Mesothelial cell of epicardium (in vitro differentiated cells): ENCODE measurements at regions not wholly inside any gene's neighbourhood (a gene's known extent, or its start where the extent isn't known, plus 50 kb on each side); places are given as distances from the start of the nearest gene placed in this dataset.
"Not testable (repeated sequence)": the region's sequence is repeated elsewhere in the genome, so short reads cannot be mapped to it uniquely, and the experiment has no call there.

Source experiments
- DNase-seq, 2 experiments: peaks; one replicate each; pipeline ENCODE4 v3.0.0; 2021; ENCODE audit warnings: low spot score in 2 of 2; ENCODE audit not compliant: unreplicated experiment in 2 of 2
- H3K27ac Mint-ChIP-seq: 2 replicates; pipeline ENCODE4 v1.8.0; 2021; ENCODE audit warnings: mixed read lengths
- H3K27me3 Mint-ChIP-seq: 2 replicates; pipeline ENCODE4 v1.8.0; 2021; ENCODE audit warnings: low read depth, mixed read lengths
- H3K36me3 Mint-ChIP-seq: 2 replicates; pipeline ENCODE4 v1.8.0; 2021; ENCODE audit warnings: mixed read lengths
- H3K4me1 Mint-ChIP-seq: 2 replicates; pipeline ENCODE4 v1.8.0; 2021; ENCODE audit warnings: mixed read lengths
- H3K4me3 Mint-ChIP-seq: 2 replicates; pipeline ENCODE4 v1.8.0; 2021; ENCODE audit warnings: mild to moderate bottlenecking, moderate library complexity, mixed read lengths
- H3K9me3 Mint-ChIP-seq: 2 replicates; pipeline ENCODE4 v1.8.0; 2021; ENCODE audit warnings: mixed read lengths
- TF ChIP-seq, protein P1 (sequence below): fragments of 200-600 bp; sonication (generic); IDR thresholded peaks from one replicate; pipeline ENCODE4 v1.5.0; 2021; ENCODE audit warnings: antibody characterized with exemption; ENCODE audit not compliant: unreplicated experiment

DNA sequence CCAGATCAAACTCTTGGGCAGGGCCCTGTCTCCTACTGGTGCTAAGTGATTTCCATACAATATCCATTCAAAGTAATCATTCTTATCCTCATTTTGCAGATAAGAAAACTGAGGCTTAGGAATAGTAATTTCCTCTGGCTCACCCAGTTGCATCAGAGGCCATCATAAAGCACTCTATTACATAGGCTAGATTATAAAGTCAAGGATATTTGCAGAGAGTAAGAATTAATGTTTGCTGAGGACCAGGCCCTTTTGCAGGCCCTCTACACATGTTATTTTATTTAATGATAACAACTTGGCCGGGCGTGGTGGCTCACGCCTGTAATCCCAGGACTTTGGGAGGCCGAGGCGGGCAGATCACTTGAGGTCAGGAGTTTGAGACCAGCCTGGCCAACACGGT lies 316.8 kb downstream of the ZNF674 start:
- TF ChIP-seq, protein P1, sequence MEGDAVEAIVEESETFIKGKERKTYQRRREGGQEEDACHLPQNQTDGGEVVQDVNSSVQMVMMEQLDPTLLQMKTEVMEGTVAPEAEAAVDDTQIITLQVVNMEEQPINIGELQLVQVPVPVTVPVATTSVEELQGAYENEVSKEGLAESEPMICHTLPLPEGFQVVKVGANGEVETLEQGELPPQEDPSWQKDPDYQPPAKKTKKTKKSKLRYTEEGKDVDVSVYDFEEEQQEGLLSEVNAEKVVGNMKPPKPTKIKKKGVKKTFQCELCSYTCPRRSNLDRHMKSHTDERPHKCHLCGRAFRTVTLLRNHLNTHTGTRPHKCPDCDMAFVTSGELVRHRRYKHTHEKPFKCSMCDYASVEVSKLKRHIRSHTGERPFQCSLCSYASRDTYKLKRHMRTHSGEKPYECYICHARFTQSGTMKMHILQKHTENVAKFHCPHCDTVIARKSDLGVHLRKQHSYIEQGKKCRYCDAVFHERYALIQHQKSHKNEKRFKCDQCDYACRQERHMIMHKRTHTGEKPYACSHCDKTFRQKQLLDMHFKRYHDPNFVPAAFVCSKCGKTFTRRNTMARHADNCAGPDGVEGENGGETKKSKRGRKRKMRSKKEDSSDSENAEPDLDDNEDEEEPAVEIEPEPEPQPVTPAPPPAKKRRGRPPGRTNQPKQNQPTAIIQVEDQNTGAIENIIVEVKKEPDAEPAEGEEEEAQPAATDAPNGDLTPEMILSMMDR: no peak
- Mint-ChIP-seq H3K9me3 (peaks cover 60% of the 10 kb centered on the region), H3K36me3 (no peaks in the 10 kb centered on the region), H3K27me3 (no peaks in the 10 kb centered on the region), H3K4me3 (no peak overlapping the region), H3K4me1 (no peaks in the 10 kb centered on the region), H3K27ac (no peak overlapping the region)
- no peak for DNase-seq

DNA sequence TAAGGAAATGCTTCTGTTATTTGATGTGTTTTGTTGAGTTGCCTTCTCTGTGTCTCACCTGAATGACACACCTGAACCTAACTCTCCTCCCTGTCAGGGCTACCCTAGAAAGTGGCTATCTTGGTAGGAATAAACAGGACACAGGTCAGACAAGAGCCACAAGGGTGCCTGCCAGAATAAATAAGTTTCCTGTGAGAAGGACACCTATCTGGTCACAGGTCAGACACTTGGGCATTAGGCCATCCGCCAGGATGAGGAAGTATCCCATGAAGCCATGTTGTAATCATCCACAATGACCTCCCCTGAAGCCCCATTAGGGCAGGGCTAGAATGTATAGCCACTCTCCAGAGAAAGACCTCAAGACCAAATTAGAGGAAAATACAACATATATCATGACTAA lies 318.8 kb downstream of the ZNF674 start:
- Mint-ChIP-seq H3K36me3 (no peaks in the 10 kb centered on the region), H3K4me1 (no peaks in the 10 kb centered on the region), H3K27me3 (no peaks in the 10 kb centered on the region), H3K4me3 (no peak overlapping the region), H3K9me3 (peaks cover 56% of the 10 kb centered on the region), H3K27ac (no peak overlapping the region)
- no peak for DNase-seq
- TF ChIP-seq, protein P1: no peak

- not testable (repeated sequence) for H3K36me3 Mint-ChIP-seq, H3K4me1 Mint-ChIP-seq, H3K27me3 Mint-ChIP-seq, H3K4me3 Mint-ChIP-seq, DNase-seq, H3K27ac Mint-ChIP-seq
- H3K9me3 Mint-ChIP-seq: peaks cover 46% of the 10 kb centered on the region
Observed at GRCh38 chrX:46223499-46223898, 321.7 kb downstream of the ZNF674 start.

DNA sequence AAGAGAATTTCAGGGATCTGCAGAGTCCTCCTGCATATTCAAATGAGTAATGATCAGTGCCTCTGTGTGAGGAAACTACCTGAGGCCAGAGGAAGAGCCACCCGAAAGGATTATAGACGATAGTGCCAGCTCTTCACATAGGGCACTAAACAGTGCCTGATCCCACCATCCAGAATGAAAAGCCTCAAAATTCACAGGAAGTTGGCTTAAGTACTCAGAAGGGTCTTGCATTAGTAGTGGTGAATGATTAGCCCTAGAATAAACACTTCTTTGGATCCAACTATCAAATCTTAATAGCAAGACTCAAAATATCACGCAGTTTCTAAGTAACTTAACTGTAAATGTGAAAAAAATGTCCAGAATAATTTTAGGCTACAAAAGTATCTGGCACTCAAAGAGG lies 324.4 kb downstream of the ZNF674 start:
- no peak for DNase-seq
- H3K9me3 Mint-ChIP-seq: peaks cover 31% of the 10 kb centered on the region
- H3K4me1 Mint-ChIP-seq: no peaks in the 10 kb centered on the region
- no peak overlapping the region for H3K4me3 Mint-ChIP-seq
- TF ChIP-seq, protein P1: no peak
- H3K36me3 Mint-ChIP-seq: no peaks in the 10 kb centered on the region
- no peaks in the 10 kb centered on the region for H3K27me3 Mint-ChIP-seq
- no peak overlapping the region for H3K27ac Mint-ChIP-seq

GRCh38 chrX:46218373-46218772 lies 326.8 kb downstream of the ZNF674 start:
- Mint-ChIP-seq H3K27me3 (no peaks in the 10 kb centered on the region), H3K9me3 (peaks cover 17% of the 10 kb centered on the region), H3K4me1 (no peaks in the 10 kb centered on the region), H3K27ac (no peak overlapping the region), H3K36me3 (no peaks in the 10 kb centered on the region), H3K4me3 (no peak overlapping the region)
- TF ChIP-seq, protein P1: no peak
- no peak for DNase-seq

- Mint-ChIP-seq H3K4me3 (no peak overlapping the region), H3K27me3 (no peaks in the 10 kb centered on the region), H3K36me3 (no peaks in the 10 kb centered on the region), H3K9me3 (peaks cover 10% of the 10 kb centered on the region), H3K4me1 (no peaks in the 10 kb centered on the region), H3K27ac (no peak overlapping the region)
- TF ChIP-seq, protein P1: no peak
- no peak for DNase-seq
Observed at GRCh38 chrX:46216406-46216805, 328.8 kb downstream of the ZNF674 start.
